Endothelial cell of umbilical vein (primary cell): ENCODE measurements at regions not wholly inside any gene's neighbourhood (a gene's known extent, or its start where the extent isn't known, plus 50 kb on each side); places are given as distances from the start of the nearest gene placed in this dataset.

Experiments
- BruUV-seq: library from RNA; stranded (reverse); fragments of 400-500 nt; replicated peaks from 2 replicates; lab custom pipeline; 2021; lab: Mats Ljungman, UMichigan
- CTCF ChIA-PET: fragments of 300-600, 350-600 bp; sonication (Branson Sonifier 250); formaldehyde crosslinking; loops from one replicate; lab custom pipeline; 2021; ENCODE audit warnings: antibody characterized with exemption, inconsistent platforms; lab: Charles Lee
- POLR2A ChIA-PET: fragments of 300-600, 350-600 bp; sonication (Branson Sonifier 250); formaldehyde crosslinking; loops from one replicate; lab custom pipeline; 2021; ENCODE audit warnings: antibody characterized with exemption, inconsistent platforms; lab: Charles Lee
- DNase-seq: peaks from one replicate; pipeline ENCODE4 v3.0.0-alpha.2; 2011; ENCODE audit warnings: low read depth, low spot score
- FAIRE-seq: peaks from 2 replicates; lab custom pipeline; 2011; peaks lifted over from hg19 to GRCh38; lab: Jason Lieb, UNC
- H2AFZ ChIP-seq: 2 replicates; pipeline ENCODE4 v1.6.0; 2012; ENCODE audit warnings: low read depth, low read length, control low read depth, inconsistent platforms
- H3K27ac ChIP-seq: 2 replicates; pipeline ENCODE4 v1.5.1; 2011; ENCODE audit warnings: low read depth, mild to moderate bottlenecking, control low read depth, low read length, moderate library complexity; ENCODE audit not compliant: insufficient read depth
- H3K27me3 ChIP-seq, 2 experiments: 2 replicates each; pipeline versions ENCODE4 v1.6.0 to v1.6.1; 2011; ENCODE audit warnings: low read length in 2 of 2, mixed read lengths in 1 of 2; ENCODE audit not compliant: control insufficient read depth in 2 of 2, insufficient read depth in 2 of 2
- H3K36me3 ChIP-seq, 2 experiments: 2 replicates in 1 of 2; 3 replicates in 1 of 2; pipeline ENCODE4 v1.5.1; 2011; ENCODE audit warnings: low read length in 2 of 2, mild to moderate bottlenecking in 1 of 2, moderate library complexity in 1 of 2; ENCODE audit not compliant: control insufficient read depth in 2 of 2, insufficient read depth in 2 of 2; ENCODE audit errors: extremely low read depth in 1 of 2
- H3K4me1 ChIP-seq: 3 replicates; pipeline ENCODE4 v1.5.1; 2011; ENCODE audit warnings: mild to moderate bottlenecking, low read length; ENCODE audit not compliant: control insufficient read depth, insufficient read depth; ENCODE audit errors: extremely low read depth
- H3K4me2 ChIP-seq: 2 replicates; pipeline ENCODE4 v1.6.1; 2011; ENCODE audit warnings: low read length, control low read depth, mixed read lengths; ENCODE audit not compliant: insufficient read depth
- H3K4me3 ChIP-seq, 3 experiments: fragments of 200-600 bp in 1 of 3; sonication (generic), shearing (Covaris generic) in 1 of 3; replicated peaks in 1 of 3; 2 replicates each; pipeline ENCODE4 v1.5.1; 2011 to 2016; ENCODE audit warnings: control low read depth in 3 of 3, low read length in 3 of 3, mild to moderate bottlenecking in 2 of 3, inconsistent platforms in 1 of 3, low read depth in 1 of 3, moderate library complexity in 1 of 3; ENCODE audit not compliant: insufficient read depth in 1 of 3
- H3K79me2 ChIP-seq: 2 replicates; pipeline ENCODE4 v1.6.0; 2012; ENCODE audit warnings: low read length, inconsistent platforms; ENCODE audit not compliant: control insufficient read depth, insufficient read depth
- H3K9ac ChIP-seq: replicated peaks from 2 replicates; pipeline ENCODE3; 2011; ENCODE audit warnings: low read length, control low read depth; ENCODE audit not compliant: insufficient read depth; ENCODE audit errors: extremely low read depth
- H3K9me1 ChIP-seq: replicated peaks from 3 replicates; pipeline ENCODE4 v1.6.0; 2011; ENCODE audit warnings: mild to moderate bottlenecking, low read length; ENCODE audit not compliant: control insufficient read depth, insufficient read depth; ENCODE audit errors: extremely low read depth
- H3K9me3 ChIP-seq: replicated peaks from 2 replicates; pipeline ENCODE4 v1.5.1; 2012; ENCODE audit warnings: low read length, inconsistent platforms; ENCODE audit not compliant: control insufficient read depth, insufficient read depth
- H4K20me1 ChIP-seq: replicated peaks from 2 replicates; pipeline ENCODE3; 2011; ENCODE audit warnings: mild to moderate bottlenecking, low read length; ENCODE audit not compliant: control insufficient read depth, insufficient read depth; ENCODE audit errors: extremely low read depth
- CTCF ChIP-seq, 2 donors: IDR thresholded peaks; 1 replicate in 1 of 2; 2 replicates in 1 of 2; pipeline ENCODE4 v1.5.1; 2011; ENCODE audit warnings: low read length in 2 of 2, mild to moderate bottlenecking in 2 of 2, moderate library complexity in 2 of 2, control low read depth in 1 of 2, inconsistent platforms in 1 of 2, low read depth in 1 of 2; ENCODE audit not compliant: insufficient read depth in 1 of 2; ENCODE audit errors: extremely low read depth in 1 of 2
- EZH2 ChIP-seq: IDR thresholded peaks from 2 replicates; pipeline ENCODE4 v1.6.1; 2012; ENCODE audit warnings: borderline replicate concordance, low read depth, mild to moderate bottlenecking, moderate library complexity, low read length, inconsistent platforms; ENCODE audit not compliant: severe bottlenecking
- FOS ChIP-seq: IDR thresholded peaks from 2 replicates; pipeline ENCODE4 v1.6.1; 2011; ENCODE audit warnings: mild to moderate bottlenecking, low read length, moderate library complexity, borderline replicate concordance; ENCODE audit not compliant: insufficient read depth
- GATA2 ChIP-seq: IDR thresholded peaks from 2 replicates; pipeline ENCODE4 v1.7.0; 2011; ENCODE audit warnings: low read depth, mild to moderate bottlenecking, moderate library complexity, mixed read lengths, low read length; ENCODE audit not compliant: insufficient read length, insufficient read depth
- JUN ChIP-seq: IDR thresholded peaks from 2 replicates; pipeline ENCODE4 v1.6.1; 2011; ENCODE audit warnings: borderline replicate concordance, low read depth; ENCODE audit not compliant: insufficient read length, insufficient read depth
- MAX ChIP-seq: IDR thresholded peaks from 2 replicates; pipeline ENCODE4 v1.6.1; 2011; ENCODE audit not compliant: insufficient read depth, insufficient read length
- MYC ChIP-seq: IDR thresholded peaks from one replicate; pipeline ENCODE4 v1.6.1; 2011; ENCODE audit warnings: mild to moderate bottlenecking, low read depth, low read length
- POLR2A ChIP-seq: IDR thresholded peaks from 2 replicates; pipeline ENCODE4 v1.6.1; 2012; ENCODE audit warnings: low read depth, mild to moderate bottlenecking, control low read depth, low read length
- POLR2AphosphoS5 ChIP-seq: IDR thresholded peaks from 2 replicates; pipeline ENCODE4 v1.6.1; 2012; ENCODE audit warnings: low read depth, mild to moderate bottlenecking, control low read depth, low read length, moderate library complexity; ENCODE audit not compliant: insufficient read depth
- dilution Hi-C: fragments of 300-500 bp; cut with MboI; formaldehyde crosslinking; loops from one replicate; pipeline ENCODE4 v1.15.0; 2019; ENCODE audit warnings: low sequenced_read_pairs; ENCODE audit not compliant: extremely low pct_ligation_motif_present
- intact Hi-C: fragments of 100-400 bp; cut with micrococcal nuclease; formaldehyde crosslinking; loops from one replicate; pipeline ENCODE4 v1.10.0; 2022

GRCh38 chr2:8566155-8566670 is 115.6 kb upstream of the ID2 start:
- no peaks in the 10 kb centered on the region for H3K9me3 ChIP-seq
- DNase-seq (no peak), FAIRE-seq (no peak)
- TF ChIP-seq EZH2 (no peak), FOS (no peak), POLR2A (no peak), JUN (no peak), MAX (no peak), MYC (no peak), POLR2AphosphoS5 (no peak), CTCF (IDR thresholded peaks at IDR 0.05; ENCODE audit: extremely low read depth in 1 of 2, insufficient read depth in 1 of 2, low read depth in 1 of 2, low read length in 2 of 2) (no peak), GATA2 (no peak)
- no peak overlapping the region for H2AFZ ChIP-seq
- H3K27me3 ChIP-seq, result no peaks in the 10 kb centered on the region
- dilution Hi-C loops (no loop called here), intact Hi-C loops (no loop called here)
- no peaks in the 10 kb centered on the region for H3K4me1 ChIP-seq
- no peaks in the 10 kb centered on the region for H3K79me2 ChIP-seq
- H3K4me3 ChIP-seq, result no peak overlapping the region
- no peaks in the 10 kb centered on the region for H4K20me1 ChIP-seq
- H3K27ac ChIP-seq, result no peak overlapping the region
- H3K9ac ChIP-seq, result no peak overlapping the region
- H3K9me1 ChIP-seq, result no peaks in the 10 kb centered on the region
- no TSS peak for BruUV-seq
- CTCF ChIA-PET, result no interaction called here
- POLR2A ChIA-PET, result no interaction called here
- H3K36me3 ChIP-seq, result no peaks in the 10 kb centered on the region
- H3K4me2 ChIP-seq, result no peak overlapping the region
